GM12878 (cell line): ENCODE measurements at regions not wholly inside any gene's neighbourhood (a gene's known extent, or its start where the extent isn't known, plus 50 kb on each side); places are given as distances from the start of the nearest gene placed in this dataset.

Source experiments
- BACH1 ChIP-seq: fragments of 450-650 bp; IDR thresholded peaks from 2 replicates; pipeline ENCODE4 v1.6.1; 2017; ENCODE audit warnings: mild to moderate bottlenecking, borderline replicate concordance
- BCLAF1 ChIP-seq: fragments of 450-650 bp; IDR thresholded peaks from 2 replicates; pipeline ENCODE4 v1.6.1; 2017; ENCODE audit warnings: antibody characterized with exemption, mild to moderate bottlenecking, moderate library complexity
- IKZF1 ChIP-seq: fragments of 450-650 bp; conservative IDR thresholded peaks from 2 replicates; pipeline ENCODE4 v1.6.1; 2017; ENCODE audit warnings: antibody characterized with exemption, mild to moderate bottlenecking
- NR2C2 ChIP-seq: IDR thresholded peaks from 2 replicates; pipeline ENCODE4 v1.6.1; 2011; ENCODE audit warnings: borderline replicate concordance, low read depth; ENCODE audit not compliant: control insufficient read depth, insufficient read length
- PAX5 ChIP-seq: IDR thresholded peaks from 2 replicates; pipeline ENCODE4 v1.6.1; 2011; ENCODE audit warnings: low read depth, low read length, borderline replicate concordance
- ZNF274 ChIP-seq: IDR thresholded peaks from one replicate; pipeline ENCODE4 v1.8.0; 2011; ENCODE audit not compliant: insufficient read length, insufficient read depth
- TF ChIP-seq, protein P1 (sequence below): IDR thresholded peaks from 2 replicates; pipeline ENCODE4 v1.6.1; 2012; ENCODE audit warnings: low read depth, low read length, improper control_type of control experiment

DNA sequence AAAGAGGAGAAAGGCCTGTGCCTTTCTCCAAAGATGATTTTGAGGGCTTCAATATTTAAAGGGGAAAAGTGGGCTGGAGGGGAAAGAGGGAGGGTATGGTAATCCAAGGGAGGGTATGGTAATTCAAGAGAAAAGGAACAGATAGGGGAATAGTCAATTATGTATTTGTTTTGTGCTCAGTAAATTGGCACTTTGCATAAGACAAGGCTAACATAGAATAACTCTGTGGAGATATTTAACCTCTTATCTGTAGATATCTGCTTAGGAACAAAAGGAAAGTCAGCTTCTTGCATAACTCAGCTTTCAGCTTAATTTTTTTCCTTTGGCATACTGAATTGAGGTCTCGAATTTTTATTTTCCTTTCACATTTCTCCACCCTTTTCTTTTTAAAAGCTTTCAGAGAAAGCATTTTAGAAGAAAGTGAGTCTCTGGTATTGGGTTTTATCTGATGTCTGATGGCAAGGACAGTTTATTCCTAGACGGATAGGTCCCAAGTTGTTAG lies 119.9 kb upstream of the F3 start:
- TF ChIP-seq BACH1 (no peak), IKZF1 (no peak), PAX5 (no peak), ZNF274 (no peak), NR2C2 (no peak), BCLAF1 (no peak)
- TF ChIP-seq, protein P1, sequence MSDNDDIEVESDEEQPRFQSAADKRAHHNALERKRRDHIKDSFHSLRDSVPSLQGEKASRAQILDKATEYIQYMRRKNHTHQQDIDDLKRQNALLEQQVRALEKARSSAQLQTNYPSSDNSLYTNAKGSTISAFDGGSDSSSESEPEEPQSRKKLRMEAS, result no peak
